ENCODE measurements at regions not wholly inside any gene's neighbourhood (a gene's known extent, or its start where the extent isn't known, plus 50 kb on each side); places are given as distances from the start of the nearest gene placed in this dataset.

- Histone ChIP-seq H3K9me3 (ENCODE audit: control insufficient read depth in 4 of 4, low read length in 3 of 4) (no peaks in the 10 kb centered on the region), H3K27ac (ENCODE audit: low read depth in 1 of 2, low read length in 2 of 2) (no peak overlapping the region), H3K9ac (ENCODE audit: low read depth in 1 of 2, low read length in 2 of 2) (no peak overlapping the region), H3K27me3 (ENCODE audit: control insufficient read depth in 4 of 4, insufficient read depth in 4 of 4, low read length in 3 of 4) (no peaks in the 10 kb centered on the region), H3K36me3 (ENCODE audit: control insufficient read depth in 4 of 4, insufficient read depth in 3 of 4, low read depth in 1 of 4, low read length in 3 of 4) (no peaks in the 10 kb centered on the region), H3K4me1 (ENCODE audit: control insufficient read depth in 4 of 4, insufficient read depth in 4 of 4, low read length in 3 of 4) (no peaks in the 10 kb centered on the region), H3K4me3 (ENCODE audit: low read depth in 1 of 3, low read length in 3 of 3) (no peak overlapping the region)
- TF ChIP-seq FOXA2 (IDR thresholded peaks at IDR 0.05), result no peak
- WGBS, result 82% methylated on average over 2 of the region's 2 CpGs
- DNase-seq (ENCODE audit: low spot score), result no peak
Observed at GRCh38 chr7:136697271-136697670, 171.2 kb upstream of the CHRM2 start.

GRCh38 chr7:136693166-136694119 is 175.0 kb upstream of the CHRM2 start:
- H3K9me3 ChIP-seq (ENCODE audit: control insufficient read depth in 4 of 4, low read length in 3 of 4), result no peaks in the 10 kb centered on the region
- 40% methylated on average over 4 of the region's 4 CpGs for WGBS
- H3K4me1 ChIP-seq (ENCODE audit: control insufficient read depth in 4 of 4, insufficient read depth in 4 of 4, low read length in 3 of 4), result no peaks in the 10 kb centered on the region
- no peak overlapping the region for H3K4me3 ChIP-seq (ENCODE audit: low read depth in 1 of 3, low read length in 3 of 3)
- H3K36me3 ChIP-seq (ENCODE audit: control insufficient read depth in 4 of 4, insufficient read depth in 3 of 4, low read depth in 1 of 4, low read length in 3 of 4), result no peaks in the 10 kb centered on the region
- H3K9ac ChIP-seq (ENCODE audit: low read depth in 1 of 2, low read length in 2 of 2), result no peak overlapping the region
- TF ChIP-seq EGR1 (IDR thresholded peaks at IDR 0.05; ENCODE audit: low read depth in 2 of 2) (no peak), SP1 (IDR thresholded peaks at IDR 0.05) (no peak), REST (IDR thresholded peaks at IDR 0.05) (no peak), HNF4G (IDR thresholded peaks at IDR 0.05) (no peak), ATF3 (IDR thresholded peaks at IDR 0.05) (no peak), CTCF (IDR thresholded peaks at IDR 0.05; ENCODE audit: low read depth, low read length, missing input control) (no peak)
- H3K27me3 ChIP-seq (ENCODE audit: control insufficient read depth in 4 of 4, insufficient read depth in 4 of 4, low read length in 3 of 4), result peaks cover 0 to 3% (median 0%) of the 10 kb centered on the region in 4 donors
- no peak overlapping the region for H3K27ac ChIP-seq (ENCODE audit: low read depth in 1 of 2, low read length in 2 of 2)
- no peak for DNase-seq (ENCODE audit: low spot score)

- H3K27me3 ChIP-seq (ENCODE audit: control insufficient read depth in 4 of 4, insufficient read depth in 4 of 4, low read length in 3 of 4), result peaks cover 0 to 3% (median 0%) of the 10 kb centered on the region in 4 donors
- H3K36me3 ChIP-seq (ENCODE audit: control insufficient read depth in 4 of 4, insufficient read depth in 3 of 4, low read depth in 1 of 4, low read length in 3 of 4), result no peaks in the 10 kb centered on the region
- H3K4me1 ChIP-seq (ENCODE audit: control insufficient read depth in 4 of 4, insufficient read depth in 4 of 4, low read length in 3 of 4), result no peaks in the 10 kb centered on the region
- H3K9me3 ChIP-seq (ENCODE audit: control insufficient read depth in 4 of 4, low read length in 3 of 4), result no peaks in the 10 kb centered on the region
- no peak overlapping the region for H3K27ac ChIP-seq (ENCODE audit: low read depth in 1 of 2, low read length in 2 of 2)
- WGBS, result 73% methylated on average over 3 of the region's 3 CpGs
- H3K9ac ChIP-seq (ENCODE audit: low read depth in 1 of 2, low read length in 2 of 2), result no peak overlapping the region
- H3K4me3 ChIP-seq (ENCODE audit: low read depth in 1 of 3, low read length in 3 of 3), result no peak overlapping the region
- no peak for DNase-seq (ENCODE audit: low spot score)
- no peak for TF ChIP-seq HNF4A (conservative IDR thresholded peaks at IDR 0.05)
- TF ChIP-seq ZBTB33 (IDR thresholded peaks at IDR 0.05), result no peak
- TF ChIP-seq SP1 (IDR thresholded peaks at IDR 0.05), result no peak
- TF ChIP-seq JUND (IDR thresholded peaks at IDR 0.05), result no peak
- TF ChIP-seq FOXA2 (IDR thresholded peaks at IDR 0.05), result no peak
- no peak for TF ChIP-seq EGR1 (IDR thresholded peaks at IDR 0.05; ENCODE audit: low read depth in 2 of 2)
- TF ChIP-seq GABPA (IDR thresholded peaks at IDR 0.05 in 1 of 2, conservative IDR thresholded peaks at IDR 0.05 in 1 of 2), result no peak
- TF ChIP-seq TAF1 (conservative IDR thresholded peaks at IDR 0.05), result no peak
- TF ChIP-seq RXRA (IDR thresholded peaks at IDR 0.05), result no peak
- no peak for TF ChIP-seq FOXA1 (IDR thresholded peaks at IDR 0.05)
- TF ChIP-seq REST (IDR thresholded peaks at IDR 0.05), result no peak
Observed at GRCh38 chr7:136692221-136692620, 176.2 kb upstream of the CHRM2 start.

Data from liver (tissue), 8 donors.